Brain microvascular endothelial cell (primary cell): ENCODE measurements at regions not wholly inside any gene's neighbourhood (a gene's known extent, or its start where the extent isn't known, plus 50 kb on each side); places are given as distances from the start of the nearest gene placed in this dataset.

ENCODE experiments used
- DNase-seq: peaks from one replicate; pipeline ENCODE4 v3.0.0-alpha.2; 2020
- H3K27ac ChIP-seq: fragments of 250-450 bp; sonication (Bioruptor Pico); 2 replicates; pipeline ENCODE4 v1.5.1; 2020; ENCODE audit warnings: mild to moderate bottlenecking, moderate library complexity
- H3K27me3 ChIP-seq: fragments of 250-450 bp; sonication (Bioruptor Pico); replicated peaks from 2 replicates; pipeline ENCODE4 v1.5.1; 2020; ENCODE audit warnings: mild to moderate bottlenecking
- H3K36me3 ChIP-seq: fragments of 250-450 bp; sonication (Bioruptor Pico); replicated peaks from 2 replicates; pipeline ENCODE4 v1.5.1; 2020; ENCODE audit warnings: mild to moderate bottlenecking
- H3K4me3 ChIP-seq: 2 replicates; pipeline ENCODE4 v1.5.1; 2011; ENCODE audit warnings: low read depth, mild to moderate bottlenecking, control low read depth, low read length, moderate library complexity
- CTCF ChIP-seq: IDR thresholded peaks from 2 replicates; pipeline ENCODE4 v1.5.1; 2011; ENCODE audit warnings: low read depth, mild to moderate bottlenecking, moderate library complexity, low read length, control low read depth, inconsistent platforms; ENCODE audit errors: missing control alignments
- in situ Hi-C: cut with HindIII; loops from 2 replicates; pipeline ENCODE4 v1.10.0; 2017; ENCODE audit warnings: low sequenced_read_pairs, low pct_ligation_motif_present

DNA sequence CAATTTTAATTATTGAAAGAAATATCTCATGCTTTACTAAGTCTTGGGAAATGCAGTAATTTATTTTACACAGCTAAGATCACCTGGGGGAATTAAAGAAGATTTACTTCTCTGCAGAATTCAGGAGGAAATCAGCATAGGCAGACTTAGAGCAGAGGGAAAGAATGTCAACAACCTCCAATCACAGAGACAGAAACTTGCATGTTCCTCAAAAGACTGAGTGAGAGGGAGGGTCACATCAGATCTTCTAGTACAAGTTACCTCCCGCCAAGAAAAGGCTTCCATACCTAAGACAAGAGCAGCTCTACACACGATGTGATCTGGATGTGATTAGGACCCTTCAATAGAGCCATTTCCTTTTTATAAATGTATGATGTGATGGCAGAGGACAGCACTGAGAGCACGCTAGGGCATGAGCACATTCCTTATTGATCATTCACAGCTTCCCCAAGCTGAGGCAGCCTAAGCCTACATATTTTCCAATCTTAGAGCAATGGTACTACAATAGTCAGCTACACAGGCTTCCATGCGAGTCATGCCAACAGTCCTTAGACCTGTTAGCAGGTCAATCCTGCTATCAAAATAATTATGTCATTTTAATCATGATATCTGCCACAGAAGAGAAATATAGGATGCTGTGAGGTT, 403.3 kb downstream of the ETNK1 start:
- no peaks in the 10 kb centered on the region for H3K36me3 ChIP-seq
- in situ Hi-C loops = no loop called here
- peak; percentile 31 for DNase-seq
- no peak overlapping the region for H3K27ac ChIP-seq
- H3K27me3 ChIP-seq = no peaks in the 10 kb centered on the region
- TF ChIP-seq CTCF = no peak
- H3K4me3 ChIP-seq = no peak overlapping the region

- Histone ChIP-seq H3K36me3 (no peaks in the 10 kb centered on the region), H3K4me3 (no peak overlapping the region), H3K27ac (no peak overlapping the region), H3K27me3 (no peaks in the 10 kb centered on the region)
- DNase-seq = no peak
- TF ChIP-seq CTCF = no peak
- in situ Hi-C loops = no loop called here
Observed at GRCh38 chr12:23029185-23029584, 404.2 kb downstream of the ETNK1 start.

- H3K4me3 ChIP-seq = no peak overlapping the region
- no peaks in the 10 kb centered on the region for H3K36me3 ChIP-seq
- in situ Hi-C loops = no loop called here
- no peak for TF ChIP-seq CTCF
- H3K27me3 ChIP-seq = no peaks in the 10 kb centered on the region
- H3K27ac ChIP-seq = no peak overlapping the region
- no peak for DNase-seq
Observed at GRCh38 chr12:23039834-23040233, 414.9 kb downstream of the ETNK1 start.

- DNase-seq = no peak
- no peaks in the 10 kb centered on the region for H3K27me3 ChIP-seq
- no peak overlapping the region for H3K27ac ChIP-seq
- H3K4me3 ChIP-seq = no peak overlapping the region
- in situ Hi-C loops = no loop called here
- H3K36me3 ChIP-seq = no peaks in the 10 kb centered on the region
- no peak for TF ChIP-seq CTCF
Observed at GRCh38 chr12:23041774-23042173, 416.8 kb downstream of the ETNK1 start.

- Histone ChIP-seq H3K4me3 (no peak overlapping the region), H3K27me3 (no peaks in the 10 kb centered on the region), H3K27ac (no peak overlapping the region), H3K36me3 (no peaks in the 10 kb centered on the region)
- no peak for TF ChIP-seq CTCF
- in situ Hi-C loops = no loop called here
- no peak for DNase-seq
Observed at GRCh38 chr12:23043646-23044045, 418.7 kb downstream of the ETNK1 start.

DNA sequence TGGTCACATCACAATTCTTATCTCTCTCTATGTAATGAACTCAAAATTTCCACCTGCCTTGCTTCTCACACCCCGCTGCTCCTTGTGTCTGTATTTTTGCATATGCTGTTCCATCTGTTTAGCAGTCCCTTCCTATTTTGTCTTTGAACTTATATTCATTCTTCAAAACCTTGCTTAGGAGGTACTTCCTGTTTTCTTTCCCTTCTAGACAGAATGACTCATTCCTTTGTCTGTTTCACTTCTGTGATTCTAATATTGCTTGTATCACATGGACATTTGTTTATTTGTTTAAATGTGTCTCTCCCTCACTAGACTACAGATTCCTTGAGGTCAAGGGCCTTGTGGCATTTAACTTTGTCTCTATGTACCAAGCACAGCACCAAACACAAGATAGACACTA, 424.2 kb downstream of the ETNK1 start:
- DNase-seq = no peak
- no peak for TF ChIP-seq CTCF
- no peak overlapping the region for H3K4me3 ChIP-seq
- H3K27ac ChIP-seq = no peak overlapping the region
- H3K36me3 ChIP-seq = no peaks in the 10 kb centered on the region
- in situ Hi-C loops = no loop called here
- no peaks in the 10 kb centered on the region for H3K27me3 ChIP-seq
